ENCODE measurements at regions not wholly inside any gene's neighbourhood (a gene's known extent, or its start where the extent isn't known, plus 50 kb on each side); places are given as distances from the start of the nearest gene placed in this dataset.

GRCh38 chr3:191008074-191008473 lies 145.6 kb upstream of the GMNC start:
- CTCF ChIA-PET: no interaction called here
- Histone ChIP-seq H3K9me3 (replicated peaks; ENCODE audit: control insufficient read depth, insufficient read depth, low read length) (no peaks in the 10 kb centered on the region), H3K36me3 (ENCODE audit: control insufficient read depth in 2 of 2, extremely low read depth in 1 of 2, insufficient read depth in 2 of 2, low read length in 2 of 2) (no peaks in the 10 kb centered on the region), H3K4me3 (replicated peaks in 1 of 3; ENCODE audit: insufficient read depth in 1 of 3, low read depth in 1 of 3, low read length in 3 of 3) (no peak overlapping the region), H4K20me1 (replicated peaks; ENCODE audit: control insufficient read depth, extremely low read depth, insufficient read depth, low read length) (no peaks in the 10 kb centered on the region), H2AFZ (ENCODE audit: low read depth, low read length) (no peak overlapping the region), H3K9ac (replicated peaks; ENCODE audit: extremely low read depth, insufficient read depth, low read length) (no peak overlapping the region), H3K27me3 (ENCODE audit: control insufficient read depth in 2 of 2, insufficient read depth in 2 of 2, low read length in 2 of 2) (no peaks in the 10 kb centered on the region), H3K27ac (ENCODE audit: insufficient read depth, low read depth, low read length) (no peak overlapping the region), H3K4me2 (ENCODE audit: insufficient read depth, low read length) (no peak overlapping the region), H3K4me1 (ENCODE audit: control insufficient read depth, extremely low read depth, insufficient read depth, low read length) (no peaks in the 10 kb centered on the region), H3K79me2 (ENCODE audit: control insufficient read depth, insufficient read depth, low read length) (no peaks in the 10 kb centered on the region), H3K9me1 (replicated peaks; ENCODE audit: control insufficient read depth, extremely low read depth, insufficient read depth, low read length) (no peaks in the 10 kb centered on the region)
- FAIRE-seq (no peak), DNase-seq (ENCODE audit: low read depth, low spot score) (no peak)
- POLR2A ChIA-PET: no interaction called here
- TF ChIP-seq JUN (IDR thresholded peaks at IDR 0.05; ENCODE audit: borderline replicate concordance, insufficient read depth, insufficient read length, low read depth): no peak
- TF ChIP-seq CTCF (IDR thresholded peaks at IDR 0.05; ENCODE audit: extremely low read depth in 1 of 2, insufficient read depth in 1 of 2, low read depth in 1 of 2, low read length in 2 of 2): no peak
- TF ChIP-seq POLR2AphosphoS5 (IDR thresholded peaks at IDR 0.05; ENCODE audit: insufficient read depth, low read depth, low read length): no peak
- no peak for TF ChIP-seq FOS (IDR thresholded peaks at IDR 0.05; ENCODE audit: borderline replicate concordance, insufficient read depth, low read length)
- no peak for TF ChIP-seq GATA2 (IDR thresholded peaks at IDR 0.05; ENCODE audit: insufficient read depth, insufficient read length, low read depth, low read length)
- no peak for TF ChIP-seq POLR2A (IDR thresholded peaks at IDR 0.05; ENCODE audit: low read depth, low read length)
- TF ChIP-seq, protein P1, sequence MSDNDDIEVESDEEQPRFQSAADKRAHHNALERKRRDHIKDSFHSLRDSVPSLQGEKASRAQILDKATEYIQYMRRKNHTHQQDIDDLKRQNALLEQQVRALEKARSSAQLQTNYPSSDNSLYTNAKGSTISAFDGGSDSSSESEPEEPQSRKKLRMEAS (IDR thresholded peaks at IDR 0.05; ENCODE audit: insufficient read depth, insufficient read length): no peak
- TF ChIP-seq EZH2 (IDR thresholded peaks at IDR 0.05; ENCODE audit: borderline replicate concordance, low read depth, low read length, severe bottlenecking): no peak
- no peak for TF ChIP-seq MYC (IDR thresholded peaks at IDR 0.05; ENCODE audit: low read depth, low read length)
- BruUV-seq (replicated peaks): no TSS peak
- intact Hi-C loops (cut with micrococcal nuclease) (no loop called here), dilution Hi-C loops (cut with MboI; ENCODE audit: extremely low pct_ligation_motif_present, low sequenced_read_pairs) (no loop called here)

All from endothelial cell of umbilical vein (primary cell).